Spleen (tissue), 11 donors: ENCODE measurements at regions not wholly inside any gene's neighbourhood (a gene's known extent, or its start where the extent isn't known, plus 50 kb on each side); places are given as distances from the start of the nearest gene placed in this dataset.

Experiments
- DNase-seq: peaks from one replicate; pipeline ENCODE4 v3.0.0-alpha.2; 2020
- H3K27ac ChIP-seq, 8 donors: fragments of 200-600 bp; sonication (generic) in 7 of 8; 1 replicate in 4 of 8; 2 replicates in 4 of 8; pipeline versions ENCODE4 v1.5.0 to v1.8.0; 2016 to 2021; ENCODE audit warnings: inconsistent platforms in 4 of 8, mild to moderate bottlenecking in 4 of 8, moderate library complexity in 1 of 8
- H3K27me3 ChIP-seq, 7 donors: fragments of 200-600 bp; sonication (generic) in 6 of 7; replicated peaks in 1 of 7; 1 replicate in 4 of 7; 2 replicates in 3 of 7; pipeline versions ENCODE4 v1.5.0 to v1.8.0; 2016 to 2021; ENCODE audit warnings: inconsistent platforms in 3 of 7, mild to moderate bottlenecking in 1 of 7
- H3K36me3 ChIP-seq, 6 donors: fragments of 200-600 bp; sonication (generic) in 5 of 6; 1 replicate in 4 of 6; 2 replicates in 2 of 6; pipeline versions ENCODE4 v1.5.0 to v1.8.0; 2016 to 2021; ENCODE audit warnings: inconsistent platforms in 2 of 6
- H3K4me1 ChIP-seq, 6 donors: fragments of 200-600 bp; sonication (generic) in 5 of 6; 1 replicate in 3 of 6; 2 replicates in 3 of 6; pipeline versions ENCODE4 v1.5.0 to v1.8.0; 2016 to 2021; ENCODE audit warnings: inconsistent platforms in 3 of 6
- H3K4me3 ChIP-seq, 8 donors: fragments of 200-600 bp; sonication (generic) in 7 of 8; 1 replicate in 4 of 8; 2 replicates in 4 of 8; pipeline versions ENCODE4 v1.5.0 to v1.8.0; 2016 to 2021; ENCODE audit warnings: inconsistent platforms in 4 of 8, mild to moderate bottlenecking in 4 of 8, moderate library complexity in 2 of 8
- H3K9me3 ChIP-seq, 8 donors: fragments of 200-600 bp; sonication (generic) in 7 of 8; 1 replicate in 4 of 8; 2 replicates in 4 of 8; pipeline versions ENCODE4 v1.5.0 to v1.8.0; 2016 to 2021; ENCODE audit warnings: inconsistent platforms in 4 of 8
- POLR2A ChIP-seq, 3 donors: fragments of 450-650 bp; IDR thresholded peaks; one replicate each; pipeline ENCODE4 v1.5.1; 2017; ENCODE audit warnings: antibody characterized with exemption in 3 of 3, mild to moderate bottlenecking in 1 of 3
- POLR2AphosphoS5 ChIP-seq, 3 donors: sonication (generic); formaldehyde crosslinking; IDR thresholded peaks; one replicate each; pipeline ENCODE4 v1.5.1; 2017; ENCODE audit warnings: antibody characterized with exemption in 3 of 3
- WGBS, 5 donors: extraction: QIAGEN DNeasy Blood & Tissue Kit in 3 of 5; methylation state at CpG; one replicate each; pipeline versions ENCODE4 v1.1.5 to v1.1.7; 2013 to 2018; 5-methylcytosine and 5-hydroxymethylcytosine counted together
- intact Hi-C: fragments of 100-400 bp; cut with DNase I; formaldehyde crosslinking; loops from one replicate; pipeline ENCODE4 v1.15.0; 2023; ENCODE audit warnings: low total_unique reads
- TF ChIP-seq, protein P1 (sequence below), 11 experiments: fragments of 200-600 bp in 7 of 11; fragments of 450-650 bp in 4 of 11; sonication (generic) in 4 of 11; IDR thresholded peaks in 8 of 11; conservative IDR thresholded peaks in 3 of 11; 1 replicate in 7 of 11; 2 replicates in 4 of 11; pipeline versions ENCODE4 v1.4.0 to v1.8.0; 2016 to 2021; ENCODE audit warnings: antibody characterized with exemption in 11 of 11, inconsistent platforms in 4 of 11, mild to moderate bottlenecking in 1 of 11
- donor health status: healthy with polysubstance abuse.
- donor health status: DM: no; HTN: no; CAD: no; lungs with moderate emphysema.
- donor health status: DM: no; HTN: no; CAD: no.
- donor health status: Bipolar disorder and iron deficiency.
- donor health status: healthy.
- donor health status: DM: no; HTN: no; CAD: no.
- donor health status: DM: yes; HTN: yes; CAD: no.

DNA sequence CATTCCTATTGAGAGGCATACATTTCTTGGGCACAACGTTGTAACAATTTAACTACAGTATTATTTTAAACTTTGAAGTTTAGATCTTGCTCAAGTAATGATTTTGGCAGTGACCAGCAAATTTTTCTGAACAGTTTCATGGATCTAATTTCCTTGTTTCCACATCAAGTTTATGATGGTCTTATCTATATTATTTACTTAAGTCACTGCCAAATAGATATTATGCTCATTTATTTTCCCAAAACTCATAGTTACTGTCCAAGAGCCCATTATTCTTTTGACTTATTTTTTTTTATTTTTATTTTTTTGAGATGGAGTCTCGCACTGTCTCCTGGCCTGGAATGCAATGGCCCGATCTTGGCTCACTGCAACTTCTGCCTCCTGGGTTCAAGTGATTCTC lies 86.5 kb upstream of the TLE4 start:
- Histone ChIP-seq H3K4me3 (no peak overlapping the region), H3K4me1 (no peaks in the 10 kb centered on the region), H3K36me3 (no peaks in the 10 kb centered on the region), H3K9me3 (no peaks in the 10 kb centered on the region), H3K27ac (no peak overlapping the region), H3K27me3 (no peaks in the 10 kb centered on the region)
- no peak for DNase-seq
- WGBS, 5 donors = 86 to 92% (median 91%) methylated on average over 3 of the region's 3 CpGs
- intact Hi-C loops = no loop called here
- TF ChIP-seq POLR2AphosphoS5 (IDR thresholded peaks at IDR 0.05) (no peak), POLR2A (IDR thresholded peaks at IDR 0.05) (no peak)
- TF ChIP-seq, protein P1, sequence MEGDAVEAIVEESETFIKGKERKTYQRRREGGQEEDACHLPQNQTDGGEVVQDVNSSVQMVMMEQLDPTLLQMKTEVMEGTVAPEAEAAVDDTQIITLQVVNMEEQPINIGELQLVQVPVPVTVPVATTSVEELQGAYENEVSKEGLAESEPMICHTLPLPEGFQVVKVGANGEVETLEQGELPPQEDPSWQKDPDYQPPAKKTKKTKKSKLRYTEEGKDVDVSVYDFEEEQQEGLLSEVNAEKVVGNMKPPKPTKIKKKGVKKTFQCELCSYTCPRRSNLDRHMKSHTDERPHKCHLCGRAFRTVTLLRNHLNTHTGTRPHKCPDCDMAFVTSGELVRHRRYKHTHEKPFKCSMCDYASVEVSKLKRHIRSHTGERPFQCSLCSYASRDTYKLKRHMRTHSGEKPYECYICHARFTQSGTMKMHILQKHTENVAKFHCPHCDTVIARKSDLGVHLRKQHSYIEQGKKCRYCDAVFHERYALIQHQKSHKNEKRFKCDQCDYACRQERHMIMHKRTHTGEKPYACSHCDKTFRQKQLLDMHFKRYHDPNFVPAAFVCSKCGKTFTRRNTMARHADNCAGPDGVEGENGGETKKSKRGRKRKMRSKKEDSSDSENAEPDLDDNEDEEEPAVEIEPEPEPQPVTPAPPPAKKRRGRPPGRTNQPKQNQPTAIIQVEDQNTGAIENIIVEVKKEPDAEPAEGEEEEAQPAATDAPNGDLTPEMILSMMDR (IDR thresholded peaks at IDR 0.05 in 8 of 11, conservative IDR thresholded peaks at IDR 0.05 in 3 of 11) = no peak

DNA sequence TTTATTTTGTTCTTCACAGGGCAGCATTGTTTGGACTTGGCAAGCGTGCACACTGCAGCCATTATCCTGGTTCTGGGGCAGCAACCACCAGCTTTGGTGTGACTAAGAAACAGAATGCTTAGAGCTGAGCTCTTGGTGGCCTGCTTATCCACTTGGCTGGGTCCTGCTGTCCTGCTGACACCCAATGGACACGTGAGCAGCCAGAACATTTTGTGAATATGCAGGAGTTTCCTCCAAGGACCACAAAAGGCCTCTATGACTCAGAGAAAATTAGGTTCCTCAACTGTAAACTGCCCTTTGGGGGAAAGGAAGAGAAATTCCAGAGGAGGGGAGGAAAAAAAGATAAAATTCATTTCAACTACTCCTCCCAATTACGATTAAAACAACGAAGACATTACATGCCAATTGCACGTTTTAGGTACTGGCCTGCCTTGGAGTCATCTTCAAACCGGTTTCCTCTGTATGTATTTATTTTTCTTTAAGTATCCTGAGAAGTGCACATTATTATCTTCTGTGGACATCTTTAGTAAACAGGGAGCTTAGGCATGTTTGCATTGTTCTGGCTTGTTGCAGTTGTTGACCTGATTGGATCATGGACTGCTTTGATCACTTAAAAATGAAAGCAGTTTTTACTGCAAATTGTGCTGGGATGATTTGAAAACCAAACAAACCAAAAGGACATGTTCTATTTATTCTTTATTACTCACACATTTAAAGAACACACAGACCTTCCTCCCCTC lies 82.3 kb upstream of the TLE4 start:
- no peak for DNase-seq
- no peaks in the 10 kb centered on the region for H3K36me3 ChIP-seq
- H3K27me3 ChIP-seq = no peaks in the 10 kb centered on the region
- H3K9me3 ChIP-seq = peaks cover 0 to 13% (median 0%) of the 10 kb centered on the region in 8 donors
- TF ChIP-seq, protein P1 (IDR thresholded peaks at IDR 0.05 in 8 of 11, conservative IDR thresholded peaks at IDR 0.05 in 3 of 11) = no peak
- no peak for TF ChIP-seq POLR2AphosphoS5 (IDR thresholded peaks at IDR 0.05)
- no peak for TF ChIP-seq POLR2A (IDR thresholded peaks at IDR 0.05)
- H3K4me1 ChIP-seq = no peaks in the 10 kb centered on the region
- WGBS, 5 donors = 70 to 85% (median 78%) methylated on average over 6 of the region's 6 CpGs
- no peak overlapping the region for H3K4me3 ChIP-seq
- no peak overlapping the region for H3K27ac ChIP-seq
- intact Hi-C loops = no loop called here

DNA sequence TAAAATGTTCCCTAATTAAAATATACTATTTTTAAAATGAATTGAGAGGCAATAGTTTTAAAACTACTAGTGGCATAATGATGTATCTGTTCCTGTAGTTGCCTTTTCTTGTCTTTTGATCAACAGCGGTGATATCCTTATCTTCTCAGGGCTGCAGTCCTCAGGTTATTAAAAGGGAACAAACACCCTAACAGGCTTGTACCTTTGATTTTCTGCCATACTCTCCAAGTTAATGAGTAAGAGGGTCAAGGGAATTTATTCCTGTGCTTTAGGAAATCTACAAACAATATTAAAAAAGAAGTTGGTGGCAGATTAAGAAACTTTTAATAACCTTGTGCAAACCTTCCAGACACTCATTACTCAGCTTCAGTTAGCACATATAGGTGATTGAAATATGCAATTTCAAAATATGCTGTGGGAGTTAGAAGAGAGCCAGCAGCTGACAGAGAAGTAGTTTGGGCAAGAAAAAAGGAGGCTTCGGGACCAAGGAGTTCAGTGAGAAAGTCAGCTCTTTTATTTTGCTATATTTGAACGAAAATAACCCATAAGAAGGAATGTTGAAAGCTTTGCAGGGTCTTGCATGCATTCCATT lies 81.0 kb upstream of the TLE4 start:
- TF ChIP-seq POLR2AphosphoS5 (IDR thresholded peaks at IDR 0.05) = no peak
- TF ChIP-seq, protein P1 (IDR thresholded peaks at IDR 0.05 in 8 of 11, conservative IDR thresholded peaks at IDR 0.05 in 3 of 11) = no peak
- no peak for TF ChIP-seq POLR2A (IDR thresholded peaks at IDR 0.05)
- H3K36me3 ChIP-seq = no peaks in the 10 kb centered on the region

More for the DNA sequence above, 81.0 kb upstream of the TLE4 start:
- Histone ChIP-seq H3K4me3 (no peak overlapping the region), H3K4me1 (no peaks in the 10 kb centered on the region), H3K9me3 (peaks cover 0 to 13% (median 0%) of the 10 kb centered on the region in 8 donors), H3K27ac (no peak overlapping the region), H3K27me3 (no peaks in the 10 kb centered on the region)
- DNase-seq = no peak
- intact Hi-C loops = no loop called here
- 50 to 82% (median 71%) methylated on average over 3 of the region's 3 CpGs for WGBS, 5 donors
